PFSK-1 (cell line): ENCODE measurements at regions not wholly inside any gene's neighbourhood (a gene's known extent, or its start where the extent isn't known, plus 50 kb on each side); places are given as distances from the start of the nearest gene placed in this dataset.

ENCODE experiments used
- FOXP2 ChIP-seq: optimal IDR thresholded peaks from 2 replicates; pipeline ENCODE3; 2011; ENCODE audit warnings: borderline replicate concordance, control low read depth, inconsistent platforms; ENCODE audit not compliant: insufficient read depth; ENCODE audit errors: extremely low read length, extremely low read depth
- POLR2AphosphoS5 ChIP-seq: IDR thresholded peaks from 2 replicates; pipeline ENCODE4 v1.6.1; 2012; ENCODE audit warnings: low read depth, mild to moderate bottlenecking, control low read depth, low read length, moderate library complexity
- SIN3A ChIP-seq: IDR thresholded peaks from 2 replicates; pipeline ENCODE4 v1.6.1; 2012; ENCODE audit warnings: mild to moderate bottlenecking, low read length, moderate library complexity, borderline replicate concordance; ENCODE audit not compliant: insufficient read depth
- TF ChIP-seq, protein P1 (sequence below), 2 experiments: IDR thresholded peaks; 2 replicates each; pipeline versions ENCODE4 v1.6.1 to v1.8.0; 2011 to 2012; ENCODE audit warnings: low read depth in 2 of 2, low read length in 2 of 2, control low read depth in 1 of 2, inconsistent platforms in 1 of 2, mild to moderate bottlenecking in 1 of 2, moderate library complexity in 1 of 2; ENCODE audit not compliant: insufficient read depth in 1 of 2

GRCh38 chr16:16869746-16870145 lies 490.8 kb downstream of the NPIPA7 start:
- no peak for TF ChIP-seq SIN3A
- no peak for TF ChIP-seq POLR2AphosphoS5
- TF ChIP-seq, protein P1, sequence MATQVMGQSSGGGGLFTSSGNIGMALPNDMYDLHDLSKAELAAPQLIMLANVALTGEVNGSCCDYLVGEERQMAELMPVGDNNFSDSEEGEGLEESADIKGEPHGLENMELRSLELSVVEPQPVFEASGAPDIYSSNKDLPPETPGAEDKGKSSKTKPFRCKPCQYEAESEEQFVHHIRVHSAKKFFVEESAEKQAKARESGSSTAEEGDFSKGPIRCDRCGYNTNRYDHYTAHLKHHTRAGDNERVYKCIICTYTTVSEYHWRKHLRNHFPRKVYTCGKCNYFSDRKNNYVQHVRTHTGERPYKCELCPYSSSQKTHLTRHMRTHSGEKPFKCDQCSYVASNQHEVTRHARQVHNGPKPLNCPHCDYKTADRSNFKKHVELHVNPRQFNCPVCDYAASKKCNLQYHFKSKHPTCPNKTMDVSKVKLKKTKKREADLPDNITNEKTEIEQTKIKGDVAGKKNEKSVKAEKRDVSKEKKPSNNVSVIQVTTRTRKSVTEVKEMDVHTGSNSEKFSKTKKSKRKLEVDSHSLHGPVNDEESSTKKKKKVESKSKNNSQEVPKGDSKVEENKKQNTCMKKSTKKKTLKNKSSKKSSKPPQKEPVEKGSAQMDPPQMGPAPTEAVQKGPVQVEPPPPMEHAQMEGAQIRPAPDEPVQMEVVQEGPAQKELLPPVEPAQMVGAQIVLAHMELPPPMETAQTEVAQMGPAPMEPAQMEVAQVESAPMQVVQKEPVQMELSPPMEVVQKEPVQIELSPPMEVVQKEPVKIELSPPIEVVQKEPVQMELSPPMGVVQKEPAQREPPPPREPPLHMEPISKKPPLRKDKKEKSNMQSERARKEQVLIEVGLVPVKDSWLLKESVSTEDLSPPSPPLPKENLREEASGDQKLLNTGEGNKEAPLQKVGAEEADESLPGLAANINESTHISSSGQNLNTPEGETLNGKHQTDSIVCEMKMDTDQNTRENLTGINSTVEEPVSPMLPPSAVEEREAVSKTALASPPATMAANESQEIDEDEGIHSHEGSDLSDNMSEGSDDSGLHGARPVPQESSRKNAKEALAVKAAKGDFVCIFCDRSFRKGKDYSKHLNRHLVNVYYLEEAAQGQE (IDR thresholded peaks at IDR 0.05; ENCODE audit: insufficient read depth in 1 of 2, low read depth in 2 of 2, low read length in 2 of 2), result no peak
- no peak for TF ChIP-seq FOXP2
